Hepatocyte (in vitro differentiated cells): ENCODE measurements at regions not wholly inside any gene's neighbourhood (a gene's known extent, or its start where the extent isn't known, plus 50 kb on each side); places are given as distances from the start of the nearest gene placed in this dataset.

Experiments
- CTCF ChIP-seq: fragments of 200-600 bp; sonication (generic); IDR thresholded peaks from 2 replicates; pipeline ENCODE4 v1.5.1; 2016; ENCODE audit warnings: antibody characterized with exemption, mild to moderate bottlenecking; ENCODE audit not compliant: poor library complexity
- EZH2 ChIP-seq: fragments of 200-600 bp; sonication (generic); IDR thresholded peaks from 2 replicates; pipeline ENCODE4 v1.6.1; 2016; ENCODE audit warnings: antibody characterized with exemption, mild to moderate bottlenecking, borderline replicate concordance
- EZH2phosphoT487 ChIP-seq: fragments of 200-600 bp; sonication (generic); IDR thresholded peaks from one replicate; pipeline ENCODE4 v1.6.1; 2018; ENCODE audit warnings: antibody characterized with exemption, mild to moderate bottlenecking, low read depth, moderate library complexity; ENCODE audit not compliant: unreplicated experiment, severe bottlenecking

- TF ChIP-seq CTCF (no peak), EZH2 (no peak), EZH2phosphoT487 (no peak)
Observed at GRCh38 chr13:48776401-48776800, 122.7 kb downstream of the CYSLTR2 start.
